ENCODE measurements at regions not wholly inside any gene's neighbourhood (a gene's known extent, or its start where the extent isn't known, plus 50 kb on each side); places are given as distances from the start of the nearest gene placed in this dataset.
A peak's percentile ranks its signal among the peaks of the same experiment; 100 is the strongest.

- intact Hi-C loops (cut with micrococcal nuclease): no loop called here
- Histone ChIP-seq H4K20me1 (ENCODE audit: insufficient read depth, low read length) (no peaks in the 10 kb centered on the region), H3K27ac (ENCODE audit: low read depth in 1 of 2, low read length in 2 of 2) (no peak overlapping the region), H3K36me3 (replicated peaks in 1 of 2; ENCODE audit: control insufficient read depth in 1 of 2, insufficient read depth in 2 of 2, low read length in 2 of 2) (no peaks in the 10 kb centered on the region), H3K4me1 (ENCODE audit: control insufficient read depth in 1 of 2, insufficient read depth in 2 of 2, low read length in 2 of 2) (no peaks in the 10 kb centered on the region), H2AFZ (ENCODE audit: insufficient read depth, low read depth, low read length, poor library complexity, severe bottlenecking) (no peak overlapping the region), H3K9me3 (replicated peaks in 1 of 2; ENCODE audit: control insufficient read depth in 1 of 2, insufficient read depth in 1 of 2, low read length in 2 of 2) (no peaks in the 10 kb centered on the region), H3K9ac (ENCODE audit: insufficient read depth, low read length, poor library complexity, severe bottlenecking) (no peak overlapping the region), H3K4me2 (replicated peaks; ENCODE audit: extremely low read depth, low read length, poor library complexity, severe bottlenecking) (no peak overlapping the region), H3K79me2 (ENCODE audit: insufficient read depth, low read length) (no peaks in the 10 kb centered on the region), H3K27me3 (ENCODE audit: control insufficient read depth in 2 of 2, insufficient read depth in 2 of 2, low read length in 2 of 2) (no peaks in the 10 kb centered on the region), H3K4me3 (replicated peaks in 1 of 3; ENCODE audit: low read depth in 2 of 3, low read length in 3 of 3) (no peak overlapping the region)
- H3K27ac Mint-ChIP-seq: no peak overlapping the region
- no peak for DNase-seq
- TF ChIP-seq CTCF (IDR thresholded peaks at IDR 0.05): no peak
- H3K27me3 Mint-ChIP-seq (ENCODE audit: low read depth in 3 of 3): peaks cover 2 to 4% (median 2%) of the 10 kb centered on the region in 3 donors
- H3K9me3 Mint-ChIP-seq: no peaks in the 10 kb centered on the region
- WGBS (ENCODE audit: insufficient coverage): 100% methylated on average over 1 of the region's 1 CpG
- H3K36me3 Mint-ChIP-seq: no peaks in the 10 kb centered on the region
- peak overlapping the region in 1 of 2 donors; percentile 10 for H3K4me3 Mint-ChIP-seq
- no peaks in the 10 kb centered on the region for H3K4me1 Mint-ChIP-seq
Observed at GRCh38 chr2:196445991-196446390, 193.5 kb upstream of the CCDC150 start.

DNA sequence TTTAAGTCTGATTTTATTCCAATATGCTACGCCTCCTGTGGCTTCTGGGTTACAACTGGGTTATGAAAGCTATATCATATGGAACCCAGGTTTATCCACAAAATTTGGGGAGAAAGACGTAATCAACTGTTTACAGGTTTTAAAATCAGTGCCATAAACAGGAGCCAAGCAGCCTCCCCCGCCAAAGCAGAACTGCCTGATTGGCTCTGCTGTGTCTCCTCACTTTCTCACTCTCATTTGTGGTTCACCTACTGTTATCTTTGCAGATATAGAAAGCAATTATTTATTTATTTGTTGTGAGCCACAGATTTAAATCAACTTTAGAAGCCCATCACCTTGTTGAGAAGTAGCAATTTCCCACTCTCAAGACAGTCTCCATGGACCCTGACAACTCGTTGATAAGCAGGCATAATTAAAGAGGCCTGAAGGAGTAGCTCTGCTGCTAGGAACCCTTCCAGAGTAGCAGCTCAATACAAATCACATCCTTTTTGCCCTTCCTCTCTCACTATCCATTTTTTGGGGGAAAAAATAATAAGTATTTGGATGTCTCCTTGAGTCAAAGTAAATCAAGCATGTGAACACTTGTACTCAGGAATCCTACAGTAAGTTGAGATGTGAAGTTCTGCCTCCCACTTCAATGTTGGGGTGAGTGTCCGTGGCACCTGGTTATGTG is 191.0 kb upstream of the CCDC150 start:
- Mint-ChIP-seq H3K4me1 (no peaks in the 10 kb centered on the region), H3K27ac (no peak overlapping the region), H3K9me3 (no peaks in the 10 kb centered on the region), H3K4me3 (no peak overlapping the region), H3K36me3 (no peaks in the 10 kb centered on the region), H3K27me3 (ENCODE audit: low read depth in 3 of 3) (peaks cover 2 to 4% (median 2%) of the 10 kb centered on the region in 3 donors)
- Histone ChIP-seq H3K9ac (ENCODE audit: insufficient read depth, low read length, poor library complexity, severe bottlenecking) (no peak overlapping the region), H3K4me2 (replicated peaks; ENCODE audit: extremely low read depth, low read length, poor library complexity, severe bottlenecking) (no peak overlapping the region), H3K36me3 (replicated peaks in 1 of 2; ENCODE audit: control insufficient read depth in 1 of 2, insufficient read depth in 2 of 2, low read length in 2 of 2) (no peaks in the 10 kb centered on the region), H3K4me1 (ENCODE audit: control insufficient read depth in 1 of 2, insufficient read depth in 2 of 2, low read length in 2 of 2) (no peaks in the 10 kb centered on the region), H3K27ac (ENCODE audit: low read depth in 1 of 2, low read length in 2 of 2) (no peak overlapping the region), H3K79me2 (ENCODE audit: insufficient read depth, low read length) (no peaks in the 10 kb centered on the region), H4K20me1 (ENCODE audit: insufficient read depth, low read length) (no peaks in the 10 kb centered on the region), H3K27me3 (ENCODE audit: control insufficient read depth in 2 of 2, insufficient read depth in 2 of 2, low read length in 2 of 2) (no peaks in the 10 kb centered on the region), H2AFZ (ENCODE audit: insufficient read depth, low read depth, low read length, poor library complexity, severe bottlenecking) (no peak overlapping the region), H3K9me3 (replicated peaks in 1 of 2; ENCODE audit: control insufficient read depth in 1 of 2, insufficient read depth in 1 of 2, low read length in 2 of 2) (no peaks in the 10 kb centered on the region), H3K4me3 (replicated peaks in 1 of 3; ENCODE audit: low read depth in 2 of 3, low read length in 3 of 3) (no peak overlapping the region)
- intact Hi-C loops (cut with micrococcal nuclease): no loop called here
- WGBS (ENCODE audit: insufficient coverage): 92% methylated on average over 2 of the region's 5 CpGs
- no peak for DNase-seq
- TF ChIP-seq CTCF (IDR thresholded peaks at IDR 0.05): no peak

All from CD14-positive monocyte (primary cell).